AG04450 (cell line): ENCODE measurements at regions not wholly inside any gene's neighbourhood (a gene's known extent, or its start where the extent isn't known, plus 50 kb on each side); places are given as distances from the start of the nearest gene placed in this dataset.

Experiments
- CTCF ChIA-PET: fragments of 300-600, 350-600 bp; formaldehyde crosslinking; extraction: SDS; loops from one replicate; lab custom pipeline; 2022; ENCODE audit warnings: antibody characterized with exemption, inconsistent platforms; lab: Charles Lee
- POLR2A ChIA-PET: fragments of 350-600 bp; formaldehyde crosslinking; extraction: SDS; loops from one replicate; lab custom pipeline; 2021; ENCODE audit warnings: antibody characterized with exemption, inconsistent platforms; lab: Yijun Ruan, JAX
- DNase-seq: peaks from one replicate; pipeline ENCODE4 v3.0.0-alpha.2; 2011; ENCODE audit warnings: low read depth, low spot score
- H3K27ac ChIP-seq: one replicate; pipeline ENCODE4 v1.5.1; 2012; ENCODE audit warnings: low read depth, low read length, control low read depth
- H3K27me3 ChIP-seq: one replicate; pipeline ENCODE4 v1.6.0; 2012; ENCODE audit warnings: low read length; ENCODE audit not compliant: control insufficient read depth, insufficient read depth
- H3K4me3 ChIP-seq: 2 replicates; pipeline ENCODE4 v1.5.1; 2011; ENCODE audit warnings: mild to moderate bottlenecking, low read depth, low read length, control low read depth
- H3K9me3 ChIP-seq: 2 replicates; pipeline ENCODE4 v1.5.1; 2012; ENCODE audit warnings: low read length; ENCODE audit not compliant: control insufficient read depth, insufficient read depth
- TF ChIP-seq, protein P1 (sequence below): IDR thresholded peaks from 2 replicates; pipeline ENCODE4 v1.5.1; 2011; ENCODE audit warnings: low read depth, low read length, control low read depth, inconsistent platforms

DNA sequence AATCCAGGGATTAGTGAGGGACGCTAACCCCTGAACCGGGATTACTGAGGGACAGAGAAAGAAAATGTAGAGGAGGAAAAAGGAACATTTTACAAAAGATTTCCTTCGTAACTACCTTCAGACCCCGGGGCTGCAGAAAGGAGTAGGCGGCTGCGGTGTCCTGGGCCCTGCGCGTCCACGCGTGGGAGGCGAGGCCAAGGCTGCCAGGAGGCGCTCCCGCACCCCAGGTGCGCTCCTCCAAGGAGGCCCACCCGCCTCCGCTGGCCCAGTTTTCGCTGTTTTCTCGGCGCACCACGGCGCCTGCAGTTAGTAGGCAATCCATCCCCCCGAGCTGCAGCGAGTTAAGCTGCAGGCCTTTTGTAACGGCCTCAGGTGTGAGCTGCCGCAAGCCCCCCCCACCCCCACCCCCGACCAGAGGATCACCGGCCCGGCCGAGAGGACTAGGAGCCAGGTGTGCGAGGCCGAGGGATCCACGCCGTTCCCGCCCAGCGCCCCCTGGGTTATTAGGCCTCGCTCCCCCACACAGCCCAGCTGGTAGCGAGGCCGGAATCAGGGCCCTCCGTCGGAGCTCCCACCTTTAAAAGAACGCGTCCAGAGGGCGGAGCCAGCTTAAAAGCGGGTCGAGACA, 380.3 kb upstream of the ARID1B start:
- H3K4me3 ChIP-seq = no peak overlapping the region
- peaks cover 3% of the 10 kb centered on the region; the same call in 1 of the 2 replicates for H3K9me3 ChIP-seq
- no peak overlapping the region for H3K27ac ChIP-seq
- TF ChIP-seq, protein P1, sequence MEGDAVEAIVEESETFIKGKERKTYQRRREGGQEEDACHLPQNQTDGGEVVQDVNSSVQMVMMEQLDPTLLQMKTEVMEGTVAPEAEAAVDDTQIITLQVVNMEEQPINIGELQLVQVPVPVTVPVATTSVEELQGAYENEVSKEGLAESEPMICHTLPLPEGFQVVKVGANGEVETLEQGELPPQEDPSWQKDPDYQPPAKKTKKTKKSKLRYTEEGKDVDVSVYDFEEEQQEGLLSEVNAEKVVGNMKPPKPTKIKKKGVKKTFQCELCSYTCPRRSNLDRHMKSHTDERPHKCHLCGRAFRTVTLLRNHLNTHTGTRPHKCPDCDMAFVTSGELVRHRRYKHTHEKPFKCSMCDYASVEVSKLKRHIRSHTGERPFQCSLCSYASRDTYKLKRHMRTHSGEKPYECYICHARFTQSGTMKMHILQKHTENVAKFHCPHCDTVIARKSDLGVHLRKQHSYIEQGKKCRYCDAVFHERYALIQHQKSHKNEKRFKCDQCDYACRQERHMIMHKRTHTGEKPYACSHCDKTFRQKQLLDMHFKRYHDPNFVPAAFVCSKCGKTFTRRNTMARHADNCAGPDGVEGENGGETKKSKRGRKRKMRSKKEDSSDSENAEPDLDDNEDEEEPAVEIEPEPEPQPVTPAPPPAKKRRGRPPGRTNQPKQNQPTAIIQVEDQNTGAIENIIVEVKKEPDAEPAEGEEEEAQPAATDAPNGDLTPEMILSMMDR = no peak
- CTCF ChIA-PET = no interaction called here
- POLR2A ChIA-PET = no interaction called here
- H3K27me3 ChIP-seq = peaks cover 14% of the 10 kb centered on the region
- no peak for DNase-seq

DNA sequence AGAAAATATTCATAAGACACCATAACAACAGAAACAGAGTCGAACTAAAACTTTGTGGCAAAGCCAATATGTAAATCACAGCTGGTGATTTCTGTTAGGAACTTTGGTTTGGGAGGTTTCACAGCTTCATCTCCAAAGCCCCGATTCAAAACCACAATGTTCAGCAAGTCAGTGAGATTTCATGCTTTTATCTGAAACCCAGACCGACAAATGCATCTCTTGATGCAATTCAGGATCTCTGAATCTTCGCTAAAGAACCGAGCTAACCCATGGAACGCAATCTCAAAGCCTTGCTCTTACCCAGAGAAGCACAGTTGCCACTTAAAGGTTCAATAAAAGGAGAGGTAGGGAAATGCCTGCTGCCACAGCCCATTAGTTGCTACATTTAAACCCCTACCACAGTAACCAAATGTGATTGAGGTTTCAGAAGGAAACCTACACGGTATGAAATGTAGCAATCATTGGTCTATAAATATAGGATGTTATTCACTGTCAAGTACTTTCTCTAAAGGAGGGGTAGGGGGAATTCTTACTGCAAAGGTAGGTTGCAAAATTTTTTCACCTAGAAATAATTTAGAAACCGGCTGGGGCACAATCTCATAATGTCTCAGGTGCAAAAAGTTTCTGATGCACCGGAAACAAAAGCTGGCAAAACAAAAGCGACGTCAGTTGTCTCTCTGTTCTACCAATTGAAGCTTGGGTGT, 381.0 kb upstream of the ARID1B start:
- Histone ChIP-seq H3K27ac (no peak overlapping the region), H3K9me3 (peaks cover 3% of the 10 kb centered on the region; the same call in 1 of the 2 replicates), H3K27me3 (peaks cover 14% of the 10 kb centered on the region), H3K4me3 (no peak overlapping the region)
- DNase-seq = no peak
- CTCF ChIA-PET = no interaction called here
- TF ChIP-seq, protein P1 = no peak
- POLR2A ChIA-PET = no interaction called here

DNA sequence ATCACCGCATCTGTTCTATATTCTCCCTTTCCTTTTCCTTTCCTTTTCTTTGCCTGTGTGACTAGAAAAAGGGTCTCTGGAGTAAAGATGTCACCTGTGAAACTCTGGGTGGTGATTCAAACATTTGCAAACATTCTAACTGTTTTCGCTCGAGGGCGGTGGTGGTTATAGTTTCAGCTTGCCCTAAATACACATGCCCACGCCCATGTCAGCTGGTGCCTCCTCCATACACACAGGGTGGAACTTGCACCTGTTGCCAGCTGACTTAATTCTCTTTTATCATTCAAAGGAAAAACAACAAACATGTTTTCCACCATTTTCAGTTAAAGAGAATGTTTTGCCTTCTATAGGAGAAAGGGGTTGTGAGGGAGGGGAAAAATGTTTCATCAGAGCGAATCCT, 381.9 kb upstream of the ARID1B start:
- peaks cover 3% of the 10 kb centered on the region; the same call in 1 of the 2 replicates for H3K9me3 ChIP-seq
- H3K27ac ChIP-seq = no peak overlapping the region
- DNase-seq = no peak
- H3K4me3 ChIP-seq = no peak overlapping the region
- H3K27me3 ChIP-seq = peaks cover 14% of the 10 kb centered on the region
- ChIA-PET POLR2A (no interaction called here), CTCF (no interaction called here)
- TF ChIP-seq, protein P1 = no peak

DNA sequence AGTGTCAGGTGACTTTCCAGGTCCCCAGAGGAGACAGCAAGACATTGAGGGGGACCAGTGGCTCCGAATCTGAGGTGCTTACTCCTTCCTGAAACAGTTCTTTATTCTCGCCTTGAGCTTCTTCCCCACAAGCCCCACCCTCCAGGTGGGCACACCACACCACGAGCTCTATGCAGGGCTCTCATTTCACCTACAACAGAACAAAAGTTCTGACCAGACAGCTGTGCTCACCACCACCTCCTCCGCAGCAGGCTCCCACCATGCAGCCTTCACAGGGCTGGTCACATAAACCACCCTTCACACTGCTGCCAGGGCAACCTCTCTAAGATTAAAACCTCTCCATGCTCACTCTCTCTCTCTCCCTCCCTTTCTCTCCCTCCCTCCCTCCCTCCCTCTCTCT, 384.5 kb upstream of the ARID1B start:
- DNase-seq = no peak
- H3K9me3 ChIP-seq = peaks cover 3% of the 10 kb centered on the region; the same call in 1 of the 2 replicates
- H3K27me3 ChIP-seq = peaks cover 10% of the 10 kb centered on the region
- TF ChIP-seq, protein P1 = no peak
- H3K4me3 ChIP-seq = no peak overlapping the region
- ChIA-PET POLR2A (no interaction called here), CTCF (no interaction called here)
- H3K27ac ChIP-seq = no peak overlapping the region

DNA sequence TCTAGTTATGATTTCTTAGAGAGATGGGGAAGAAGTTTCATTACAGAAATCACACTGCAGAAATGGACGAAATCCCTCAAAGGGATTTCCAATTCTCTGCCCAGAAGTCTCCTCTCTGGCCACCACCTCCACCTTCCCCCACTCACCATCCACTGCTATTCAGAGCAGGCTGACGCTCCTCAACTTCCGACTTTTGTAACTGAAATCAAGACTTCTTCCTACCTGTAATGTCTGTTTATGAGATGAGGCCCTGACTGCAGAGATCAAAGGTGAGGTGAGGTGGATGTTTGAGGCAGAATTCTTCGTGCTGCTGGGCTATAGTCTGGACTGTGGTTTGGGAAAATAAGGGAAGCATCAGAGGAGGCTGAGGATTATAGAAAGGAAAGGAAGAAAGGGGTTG, 385.2 kb upstream of the ARID1B start:
- POLR2A ChIA-PET = no interaction called here
- CTCF ChIA-PET = no interaction called here
- no peak for DNase-seq
- peaks cover 3% of the 10 kb centered on the region; the same call in 1 of the 2 replicates for H3K9me3 ChIP-seq
- no peak overlapping the region for H3K27ac ChIP-seq
- no peak overlapping the region for H3K4me3 ChIP-seq
- peaks cover 5% of the 10 kb centered on the region for H3K27me3 ChIP-seq
- TF ChIP-seq, protein P1 = no peak
